Activated T-helper 1 cell treated with anti-CD3 and anti-CD28 coated beads, Interleukin-12 subunit alpha, Interleukin-12 subunit beta, Interleukin-2, Interleukin-4 antibody, amounts not matched to agents 30 ng/mL and 10 ng/mL and 1 ng/mL, durations not matched to agents 14 hours and 24 hours and 36 hours (primary cell): ENCODE measurements at regions not wholly inside any gene's neighbourhood (a gene's known extent, or its start where the extent isn't known, plus 50 kb on each side); places are given as distances from the start of the nearest gene placed in this dataset.

Experiments
- DNase-seq: peaks from one replicate; pipeline ENCODE4 v3.0.0; 2021; ENCODE audit warnings: low spot score
- H3K27ac Mint-ChIP-seq: one replicate; pipeline ENCODE4 v1.8.0; 2021; ENCODE audit warnings: mild to moderate bottlenecking, mixed read lengths
- H3K27me3 Mint-ChIP-seq: one replicate; pipeline ENCODE4 v1.8.0; 2022; ENCODE audit warnings: mild to moderate bottlenecking, moderate library complexity, mixed read lengths; ENCODE audit not compliant: insufficient read depth
- H3K36me3 Mint-ChIP-seq: one replicate; pipeline ENCODE4 v1.8.0; 2021; ENCODE audit warnings: low read depth, mixed read lengths
- H3K4me1 Mint-ChIP-seq: one replicate; pipeline ENCODE4 v1.8.0; 2021; ENCODE audit warnings: low read depth, mixed read lengths
- H3K4me3 Mint-ChIP-seq: one replicate; pipeline ENCODE4 v1.8.0; 2021; ENCODE audit warnings: mild to moderate bottlenecking, moderate library complexity, mixed read lengths
- H3K9me3 Mint-ChIP-seq: one replicate; pipeline ENCODE4 v1.8.0; 2021; ENCODE audit warnings: mixed read lengths
- intact Hi-C: fragments of 100-400 bp; cut with micrococcal nuclease; formaldehyde crosslinking; loops from one replicate; pipeline ENCODE4 v1.15.1; 2024

DNA sequence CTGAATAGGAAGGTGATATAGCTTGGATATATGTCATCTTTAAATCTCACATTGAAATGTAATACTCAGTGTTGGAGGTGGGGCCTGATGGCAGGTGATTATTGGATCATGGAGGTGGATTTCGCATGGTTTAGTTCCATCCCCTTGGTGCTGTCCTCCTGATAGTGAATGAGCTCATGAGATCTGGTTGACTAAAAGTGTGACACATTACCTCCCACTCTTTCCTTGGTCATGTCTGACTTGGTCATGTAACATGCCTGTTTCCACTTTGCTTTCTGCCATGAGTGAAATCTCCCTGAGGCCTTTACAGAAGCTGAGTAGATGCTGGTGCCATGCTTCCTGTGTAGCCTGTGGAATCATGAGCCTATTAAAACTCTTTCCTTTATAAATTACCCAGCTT lies 664.5 kb upstream of the NR5A2 start:
- Mint-ChIP-seq H3K36me3 (no peaks in the 10 kb centered on the region), H3K27me3 (peaks cover 2% of the 10 kb centered on the region), H3K4me3 (no peak overlapping the region), H3K27ac (no peak overlapping the region), H3K9me3 (no peaks in the 10 kb centered on the region), H3K4me1 (no peaks in the 10 kb centered on the region)
- intact Hi-C loops = no loop called here
- no peak for DNase-seq

DNA sequence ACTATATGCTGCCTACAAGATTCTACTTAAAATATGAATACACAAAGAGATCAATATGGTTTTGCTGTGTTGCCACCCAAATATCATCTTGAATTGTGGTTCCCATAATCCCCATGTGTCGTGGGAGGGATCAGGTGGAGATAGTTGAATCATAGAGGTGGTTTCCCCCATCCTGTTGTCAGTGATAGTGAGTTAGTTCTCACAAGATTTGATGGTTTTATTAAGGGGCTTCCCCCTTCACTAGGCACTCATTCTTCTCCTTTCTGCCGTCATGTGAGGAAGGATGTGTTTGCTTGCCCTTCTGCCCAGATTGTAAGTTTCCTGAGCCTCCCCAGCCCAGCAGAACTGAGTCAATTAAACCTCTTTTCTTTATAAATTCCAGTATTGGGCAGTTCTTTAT lies 654.4 kb upstream of the NR5A2 start:
- no peaks in the 10 kb centered on the region for H3K4me1 Mint-ChIP-seq
- no peak for DNase-seq
- no peaks in the 10 kb centered on the region for H3K36me3 Mint-ChIP-seq
- intact Hi-C loops = no loop called here
- H3K4me3 Mint-ChIP-seq = no peak overlapping the region
- H3K27ac Mint-ChIP-seq = no peak overlapping the region
- no peaks in the 10 kb centered on the region for H3K9me3 Mint-ChIP-seq
- H3K27me3 Mint-ChIP-seq = peaks cover 7% of the 10 kb centered on the region

DNA sequence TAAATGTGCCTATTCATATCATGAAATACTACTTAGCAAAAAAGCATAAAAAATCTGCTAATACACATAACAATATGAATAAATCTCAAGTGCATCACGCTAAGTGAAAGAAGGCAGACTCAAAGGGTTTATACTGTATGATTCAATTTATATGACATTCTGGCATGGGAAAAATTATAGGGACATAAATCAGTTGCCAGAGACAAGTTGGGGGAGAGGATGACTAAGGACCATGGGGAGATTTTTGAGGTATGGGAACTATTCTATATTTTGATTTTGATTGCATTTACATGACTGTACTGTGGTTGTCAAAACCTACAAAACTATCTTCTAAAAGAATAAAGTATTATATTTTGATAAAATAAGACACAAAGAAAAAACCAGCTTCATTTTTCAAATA lies 650.3 kb upstream of the NR5A2 start:
- H3K9me3 Mint-ChIP-seq = no peaks in the 10 kb centered on the region
- H3K27ac Mint-ChIP-seq = no peak overlapping the region
- peaks cover 5% of the 10 kb centered on the region for H3K27me3 Mint-ChIP-seq
- no peak overlapping the region for H3K4me3 Mint-ChIP-seq
- no peaks in the 10 kb centered on the region for H3K36me3 Mint-ChIP-seq
- DNase-seq = no peak
- intact Hi-C loops = no loop called here
- no peaks in the 10 kb centered on the region for H3K4me1 Mint-ChIP-seq

DNA sequence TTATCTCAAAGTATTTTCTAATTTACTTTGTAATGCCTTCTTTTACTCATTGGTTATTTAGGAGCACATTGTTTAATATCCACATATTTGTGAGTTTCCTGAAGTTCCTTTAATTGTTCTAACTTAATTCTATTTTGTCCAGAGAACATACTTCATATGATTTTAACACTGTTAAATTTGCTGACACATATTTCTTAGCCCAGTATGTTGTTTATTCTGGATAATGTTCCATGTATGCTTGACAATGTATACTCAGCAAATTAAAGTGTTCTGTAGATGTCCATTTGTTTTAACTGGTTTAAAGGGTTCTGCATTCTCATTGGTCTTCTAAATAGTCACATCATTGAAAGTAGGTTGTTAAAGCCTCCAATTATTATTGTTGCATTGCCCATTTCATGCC lies 643.7 kb upstream of the NR5A2 start:
- no peak overlapping the region for H3K4me3 Mint-ChIP-seq
- intact Hi-C loops = no loop called here
- peaks cover 5% of the 10 kb centered on the region for H3K27me3 Mint-ChIP-seq
- no peaks in the 10 kb centered on the region for H3K36me3 Mint-ChIP-seq
- H3K4me1 Mint-ChIP-seq = no peaks in the 10 kb centered on the region
- no peak overlapping the region for H3K27ac Mint-ChIP-seq
- no peak for DNase-seq
- H3K9me3 Mint-ChIP-seq = no peaks in the 10 kb centered on the region

DNA sequence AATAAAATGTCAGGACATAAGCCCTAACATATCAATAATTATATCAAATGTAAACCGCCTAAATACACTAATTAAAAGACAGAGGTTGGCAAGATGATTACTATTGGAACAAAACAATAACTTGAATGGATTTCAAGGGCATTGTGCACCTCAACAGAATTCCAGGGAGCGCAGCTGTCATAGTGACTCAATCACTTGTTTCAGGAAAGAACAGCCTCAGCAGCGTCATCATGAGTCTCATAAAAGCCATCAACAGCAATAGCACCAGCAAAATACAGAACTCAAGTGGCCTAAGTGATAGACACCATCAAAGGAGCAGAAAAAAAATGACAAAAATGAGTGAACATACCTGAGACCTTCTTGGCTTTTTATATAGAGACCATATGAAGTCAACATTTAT lies 632.7 kb upstream of the NR5A2 start:
- Mint-ChIP-seq H3K4me3 (no peak overlapping the region), H3K9me3 (no peaks in the 10 kb centered on the region), H3K36me3 (no peaks in the 10 kb centered on the region)

DNA sequence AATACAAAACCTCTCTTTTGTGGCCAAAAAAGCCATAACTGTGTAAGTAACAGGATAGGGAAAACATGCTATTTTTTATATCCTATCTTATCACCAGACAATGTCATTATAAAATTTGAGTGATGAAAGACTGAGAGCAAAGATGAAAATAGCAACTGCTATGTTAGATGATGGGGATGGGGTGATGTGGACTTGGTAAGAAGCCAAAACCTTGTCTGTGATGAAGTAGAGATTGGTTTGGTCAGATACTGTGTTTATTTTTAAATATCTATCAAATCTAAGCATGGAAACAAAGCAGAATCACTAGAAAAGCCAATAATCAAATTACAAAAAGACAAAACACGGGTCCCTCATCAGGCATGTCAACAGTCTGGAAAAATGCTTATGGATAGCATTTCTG lies 631.1 kb upstream of the NR5A2 start:
- H3K36me3 Mint-ChIP-seq = no peaks in the 10 kb centered on the region
- peaks cover 10% of the 10 kb centered on the region for H3K4me1 Mint-ChIP-seq
- H3K4me3 Mint-ChIP-seq = no peak overlapping the region
- H3K27me3 Mint-ChIP-seq = peaks cover 9% of the 10 kb centered on the region
- H3K9me3 Mint-ChIP-seq = no peaks in the 10 kb centered on the region
- intact Hi-C loops = no loop called here
- DNase-seq = no peak
- H3K27ac Mint-ChIP-seq = no peak overlapping the region

More for the DNA sequence above, 632.7 kb upstream of the NR5A2 start:
- H3K4me1 Mint-ChIP-seq = peaks cover 2% of the 10 kb centered on the region
- DNase-seq = no peak
- intact Hi-C loops = no loop called here
- H3K27ac Mint-ChIP-seq = no peak overlapping the region
- H3K27me3 Mint-ChIP-seq = peaks cover 9% of the 10 kb centered on the region

DNA sequence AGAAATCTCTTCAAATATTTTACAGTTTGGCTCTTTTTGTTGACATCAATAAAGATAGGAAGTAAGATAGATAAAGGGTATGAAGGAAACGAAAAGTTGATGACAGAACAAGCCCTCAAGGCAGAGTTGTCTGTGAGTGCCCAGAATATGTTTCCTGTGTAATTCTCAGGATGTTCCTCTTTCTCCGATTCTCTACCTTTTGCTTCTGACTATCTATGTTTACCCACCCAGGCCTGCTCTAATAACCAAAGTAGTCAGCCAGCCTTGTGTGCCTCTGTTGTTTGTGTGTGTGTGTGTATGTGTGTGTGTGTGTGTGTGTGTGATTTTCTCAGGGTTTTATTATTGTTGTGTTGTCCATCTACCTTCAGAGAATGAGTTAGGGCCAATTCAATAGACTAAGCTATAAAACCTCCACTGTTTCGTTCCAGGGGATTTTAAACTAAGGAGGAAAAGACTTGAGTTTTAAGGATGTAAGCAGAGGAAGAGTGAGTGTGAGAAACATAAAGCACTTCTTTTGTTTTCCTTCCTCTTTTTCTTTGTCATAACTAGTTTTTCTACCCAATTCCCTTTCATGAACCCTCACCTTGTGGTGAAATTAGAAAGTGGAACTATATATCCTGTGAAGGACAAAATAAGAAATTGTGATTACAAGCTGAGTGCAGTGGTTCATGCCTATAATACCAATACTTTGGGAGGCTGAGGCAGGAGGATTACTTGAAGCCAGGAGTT lies 627.4 kb upstream of the NR5A2 start:
- H3K4me1 Mint-ChIP-seq = peaks cover 10% of the 10 kb centered on the region

DNA sequence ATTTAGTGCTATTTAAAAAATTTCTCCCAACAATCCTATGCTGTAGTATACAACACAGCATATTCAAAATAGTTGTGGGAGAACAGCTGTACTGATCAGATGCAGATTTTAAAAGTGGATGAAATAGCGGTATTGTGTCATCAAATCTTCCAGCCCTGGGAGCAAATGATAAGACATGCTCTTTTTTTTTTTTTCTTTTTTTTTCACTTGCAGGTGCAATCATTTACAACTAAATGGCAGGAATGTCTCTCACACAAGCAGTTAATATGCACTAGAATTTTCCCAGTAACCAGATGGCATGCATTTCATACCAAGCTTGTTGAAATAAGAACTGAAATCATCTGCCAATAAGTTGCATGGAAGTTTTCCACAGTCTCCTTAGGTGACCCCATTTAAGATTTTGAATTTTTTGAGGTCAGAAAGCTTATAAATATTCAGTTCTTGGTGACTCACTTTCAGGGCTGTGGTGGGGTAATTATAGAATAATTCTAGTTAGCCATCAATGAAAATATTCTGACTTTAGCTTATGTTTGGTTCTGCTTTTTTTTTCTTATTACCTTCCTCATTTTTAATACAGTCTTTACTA lies 623.9 kb upstream of the NR5A2 start:
- Mint-ChIP-seq H3K36me3 (no peaks in the 10 kb centered on the region), H3K4me3 (no peak overlapping the region), H3K27me3 (peaks cover 10% of the 10 kb centered on the region), H3K9me3 (no peaks in the 10 kb centered on the region), H3K27ac (no peak overlapping the region), H3K4me1 (peaks cover 10% of the 10 kb centered on the region)
- DNase-seq = no peak
- intact Hi-C loops = no loop called here

More for the DNA sequence above, 627.4 kb upstream of the NR5A2 start:
- Mint-ChIP-seq H3K27ac (no peak overlapping the region), H3K4me3 (no peak overlapping the region), H3K36me3 (no peaks in the 10 kb centered on the region), H3K27me3 (peaks cover 10% of the 10 kb centered on the region), H3K9me3 (no peaks in the 10 kb centered on the region)
- no peak for DNase-seq
- intact Hi-C loops = no loop called here

DNA sequence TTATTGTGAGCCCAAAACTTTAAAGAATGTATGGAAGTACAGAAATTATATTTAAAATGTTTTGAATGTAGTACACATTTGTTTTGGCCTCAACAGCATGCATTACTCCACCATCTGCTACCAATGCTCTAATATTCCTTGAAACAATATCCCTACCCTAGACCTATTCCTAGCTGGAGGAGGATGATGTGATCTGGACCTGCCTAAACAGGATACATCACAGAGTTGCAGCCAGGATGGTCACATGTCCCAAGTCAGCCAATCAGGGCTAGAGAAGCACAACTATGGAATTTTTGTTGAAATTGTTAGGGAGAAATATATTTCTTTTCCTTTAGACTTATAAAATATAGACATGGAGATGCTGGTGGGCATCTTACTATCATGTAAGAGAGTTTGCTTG lies 623.3 kb upstream of the NR5A2 start:
- H3K4me3 Mint-ChIP-seq = no peak overlapping the region
- no peak overlapping the region for H3K27ac Mint-ChIP-seq
- DNase-seq = no peak
- intact Hi-C loops = no loop called here
- H3K36me3 Mint-ChIP-seq = no peaks in the 10 kb centered on the region
- H3K9me3 Mint-ChIP-seq = no peaks in the 10 kb centered on the region
- H3K4me1 Mint-ChIP-seq = peaks cover 10% of the 10 kb centered on the region
- peaks cover 8% of the 10 kb centered on the region for H3K27me3 Mint-ChIP-seq

DNA sequence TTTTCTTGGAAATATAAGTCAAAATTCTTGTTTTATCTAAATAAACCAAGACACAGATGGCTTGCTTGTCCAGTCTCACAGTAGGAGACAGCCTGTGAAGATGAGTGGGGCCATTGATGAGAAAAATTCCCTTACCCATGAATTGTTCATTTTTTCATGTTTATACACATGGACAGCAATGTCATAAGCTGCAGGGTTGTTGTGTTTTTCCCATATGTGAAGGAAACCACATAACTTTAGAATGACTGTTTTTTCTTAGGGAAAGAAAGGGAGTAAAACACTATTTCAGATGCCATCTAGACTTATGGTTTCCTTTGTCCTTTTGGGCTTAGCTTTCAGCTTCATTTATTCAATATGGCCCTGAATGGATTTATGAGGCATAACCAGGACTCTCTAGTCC lies 622.5 kb upstream of the NR5A2 start:
- no peaks in the 10 kb centered on the region for H3K36me3 Mint-ChIP-seq
- H3K9me3 Mint-ChIP-seq = no peaks in the 10 kb centered on the region
- intact Hi-C loops = no loop called here
- DNase-seq = no peak
- peaks cover 8% of the 10 kb centered on the region for H3K27me3 Mint-ChIP-seq
- no peak overlapping the region for H3K4me3 Mint-ChIP-seq
- H3K4me1 Mint-ChIP-seq = peaks cover 7% of the 10 kb centered on the region
- no peak overlapping the region for H3K27ac Mint-ChIP-seq

DNA sequence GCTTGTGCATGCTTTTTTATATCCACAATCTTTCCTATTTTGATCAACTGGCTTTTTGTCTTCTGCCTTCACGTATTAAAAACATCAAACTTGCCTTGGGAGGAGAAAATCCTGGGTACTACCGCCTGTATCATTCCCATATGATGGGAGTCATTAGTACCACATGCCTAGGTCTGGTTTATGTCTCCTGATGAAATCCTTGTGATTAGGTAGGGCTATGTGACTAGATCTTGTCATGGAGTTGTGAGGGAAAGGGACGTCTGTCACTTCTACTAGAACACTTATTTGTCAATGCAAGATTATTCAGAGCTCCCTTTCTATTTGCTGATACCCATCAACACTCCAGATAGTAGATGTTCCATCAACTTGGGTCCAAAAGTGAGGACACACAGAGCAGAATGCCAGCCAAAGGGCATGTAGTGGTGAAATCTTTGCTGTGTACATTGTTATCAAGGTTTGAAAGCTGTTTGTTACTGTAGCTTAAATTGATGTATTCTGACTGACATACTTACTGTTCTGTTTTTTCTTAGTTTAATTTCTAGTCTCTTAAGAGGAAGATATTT lies 621.8 kb upstream of the NR5A2 start:
- H3K9me3 Mint-ChIP-seq = no peaks in the 10 kb centered on the region
- intact Hi-C loops = no loop called here

DNA sequence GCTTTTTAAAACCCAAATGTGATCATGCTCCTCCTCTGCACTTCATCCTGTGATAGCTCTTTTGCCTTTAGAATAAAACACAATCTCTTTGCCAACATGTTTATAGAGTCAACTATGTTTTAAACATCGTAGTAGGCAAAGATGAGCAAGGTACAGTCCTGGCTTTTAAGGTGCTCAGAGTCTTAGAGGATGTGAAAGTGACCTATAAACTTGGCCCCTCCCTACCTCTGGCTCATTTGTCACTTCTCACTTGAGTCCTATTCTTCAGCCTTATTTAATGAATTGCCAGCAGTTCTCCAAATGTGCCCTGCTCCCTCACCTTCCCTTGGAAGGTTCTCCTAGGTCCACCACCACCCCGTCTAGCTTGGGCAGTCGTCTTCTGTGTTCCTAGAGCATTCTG lies 617.0 kb upstream of the NR5A2 start:
- Mint-ChIP-seq H3K27me3 (peaks cover 8% of the 10 kb centered on the region), H3K36me3 (no peaks in the 10 kb centered on the region), H3K4me3 (no peak overlapping the region), H3K4me1 (no peaks in the 10 kb centered on the region), H3K9me3 (no peaks in the 10 kb centered on the region), H3K27ac (no peak overlapping the region)
- intact Hi-C loops = no loop called here
- DNase-seq = no peak

More for the DNA sequence above, 621.8 kb upstream of the NR5A2 start:
- peaks cover 8% of the 10 kb centered on the region for H3K27me3 Mint-ChIP-seq
- H3K27ac Mint-ChIP-seq = no peak overlapping the region
- DNase-seq = no peak
- H3K4me3 Mint-ChIP-seq = no peak overlapping the region
- no peaks in the 10 kb centered on the region for H3K4me1 Mint-ChIP-seq
- H3K36me3 Mint-ChIP-seq = no peaks in the 10 kb centered on the region

DNA sequence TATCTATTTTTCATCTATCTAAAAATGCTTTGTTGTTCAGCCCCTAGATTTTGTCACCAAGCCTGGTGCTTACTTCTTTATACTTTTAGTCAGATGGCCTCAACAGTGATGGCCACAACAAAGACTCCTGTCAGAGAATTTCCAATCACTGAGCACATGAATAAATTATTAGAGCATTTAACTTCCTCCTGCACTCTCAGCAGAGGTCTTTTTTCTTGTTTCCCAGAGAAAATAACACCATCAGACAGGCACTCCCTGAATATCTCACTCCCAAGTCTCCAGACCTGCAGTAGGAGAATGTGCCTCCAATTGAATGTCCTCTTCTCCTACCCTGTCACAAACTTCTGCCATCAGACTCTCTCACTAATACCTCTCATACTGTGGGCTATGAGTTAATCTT lies 616.0 kb upstream of the NR5A2 start:
- Mint-ChIP-seq H3K4me3 (no peak overlapping the region), H3K36me3 (no peaks in the 10 kb centered on the region), H3K9me3 (no peaks in the 10 kb centered on the region), H3K27me3 (peaks cover 5% of the 10 kb centered on the region), H3K27ac (no peak overlapping the region), H3K4me1 (no peaks in the 10 kb centered on the region)
- no peak for DNase-seq
- intact Hi-C loops = no loop called here
